ENCODE measurements at regions not wholly inside any gene's neighbourhood (a gene's known extent, or its start where the extent isn't known, plus 50 kb on each side); places are given as distances from the start of the nearest gene placed in this dataset.

GRCh38 chr10:30756151-30756550 is 126.6 kb upstream of the LYZL2 start:
- no peak for DNase-seq (ENCODE audit: insufficient read length, low spot score)
- FAIRE-seq, result no peak

GRCh38 chr10:30755441-30755953 is 125.9 kb upstream of the LYZL2 start:
- no peak for TF ChIP-seq CTCF (IDR thresholded peaks at IDR 0.05; ENCODE audit: insufficient read depth, missing control alignments)
- DNase-seq (ENCODE audit: insufficient read length, low spot score), result no peak
- FAIRE-seq, result no peak

More at GRCh38 chr10:30756151-30756550, 126.6 kb upstream of the LYZL2 start:
- no peak for TF ChIP-seq CTCF (IDR thresholded peaks at IDR 0.05; ENCODE audit: insufficient read depth, missing control alignments)

GRCh38 chr10:30752481-30752881 is 122.9 kb upstream of the LYZL2 start:
- no peak for TF ChIP-seq CTCF (IDR thresholded peaks at IDR 0.05; ENCODE audit: insufficient read depth, missing control alignments)
- FAIRE-seq (no peak), DNase-seq (ENCODE audit: insufficient read length, low spot score) (no peak)

GRCh38 chr10:30751678-30752331 is 122.3 kb upstream of the LYZL2 start:
- DNase-seq (ENCODE audit: insufficient read length, low spot score), result peak; percentile 66
- peak; percentile 21 for FAIRE-seq
- TF ChIP-seq CTCF (IDR thresholded peaks at IDR 0.05; ENCODE audit: insufficient read depth, missing control alignments), result peak; percentile 83

GRCh38 chr10:30750971-30751677 is 121.6 kb upstream of the LYZL2 start:
- no peak for FAIRE-seq
- DNase-seq (ENCODE audit: insufficient read length, low spot score), result no peak
- TF ChIP-seq CTCF (IDR thresholded peaks at IDR 0.05; ENCODE audit: insufficient read depth, missing control alignments), result no peak

GRCh38 chr10:30749385-30749784 is 119.8 kb upstream of the LYZL2 start:
- no peak for TF ChIP-seq CTCF (IDR thresholded peaks at IDR 0.05; ENCODE audit: insufficient read depth, missing control alignments)
- DNase-seq (ENCODE audit: insufficient read length, low spot score) (no peak), FAIRE-seq (no peak)
